Activated CD8-positive, alpha-beta memory T cell treated with anti-CD3 and anti-CD28 coated beads for 24 hours (primary cell): ENCODE measurements at regions not wholly inside any gene's neighbourhood (a gene's known extent, or its start where the extent isn't known, plus 50 kb on each side); places are given as distances from the start of the nearest gene placed in this dataset.
"Not testable (repeated sequence)": the region's sequence is repeated elsewhere in the genome, so short reads cannot be mapped to it uniquely, and the experiment has no call there.

Experiments
- DNase-seq: peaks from one replicate; pipeline ENCODE4 v3.0.0-alpha.2; 2020

GRCh38 chr5:63894690-63895089 lies 67.6 kb downstream of the HTR1A start:
- no peak for DNase-seq

- DNase-seq, result no peak
Observed at GRCh38 chr5:63878788-63879187, 83.5 kb downstream of the HTR1A start.

GRCh38 chr5:63877961-63878360 lies 84.3 kb downstream of the HTR1A start:
- no peak for DNase-seq

- DNase-seq, result no peak
Observed at GRCh38 chr5:63860379-63860778, 101.9 kb downstream of the HTR1A start.

DNA sequence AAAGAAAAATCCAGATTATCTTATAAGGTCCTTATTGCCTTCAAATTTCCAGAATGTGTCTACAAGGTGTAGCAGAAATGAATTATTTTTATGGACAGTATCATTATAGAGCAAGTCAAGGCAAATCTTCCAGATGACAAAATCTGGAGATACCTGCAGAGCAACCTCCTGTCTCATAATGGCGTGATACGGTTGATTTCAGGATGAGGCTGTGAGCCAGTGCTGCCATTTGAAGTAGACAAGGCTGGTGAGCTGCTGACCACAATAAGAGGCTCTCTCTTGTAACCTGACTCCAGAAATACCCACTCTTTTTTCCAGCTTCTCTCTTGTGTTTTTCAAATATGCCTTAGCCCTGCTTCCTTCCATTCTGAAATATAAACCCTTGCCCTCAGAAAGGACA lies 108.2 kb downstream of the HTR1A start:
- no peak for DNase-seq

DNA sequence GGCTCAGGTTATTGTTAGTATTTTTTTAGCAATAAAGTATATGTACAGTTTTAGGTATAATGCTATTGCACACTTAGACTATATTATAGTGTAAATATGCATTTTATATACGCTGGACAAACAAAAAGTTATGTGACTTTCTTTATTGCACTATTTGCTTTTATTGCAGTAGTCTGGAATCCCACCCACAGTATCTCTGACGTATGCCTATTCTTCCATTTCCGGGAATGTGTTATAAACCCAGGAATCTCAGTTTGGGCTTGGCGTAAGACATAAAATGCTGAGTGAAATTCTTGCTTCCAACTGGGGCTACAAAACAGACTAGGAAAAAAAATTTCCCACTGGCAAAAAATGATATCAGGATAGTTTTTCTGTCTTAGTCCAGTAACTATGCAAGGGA lies 119.1 kb downstream of the HTR1A start:
- DNase-seq, result no peak

DNA sequence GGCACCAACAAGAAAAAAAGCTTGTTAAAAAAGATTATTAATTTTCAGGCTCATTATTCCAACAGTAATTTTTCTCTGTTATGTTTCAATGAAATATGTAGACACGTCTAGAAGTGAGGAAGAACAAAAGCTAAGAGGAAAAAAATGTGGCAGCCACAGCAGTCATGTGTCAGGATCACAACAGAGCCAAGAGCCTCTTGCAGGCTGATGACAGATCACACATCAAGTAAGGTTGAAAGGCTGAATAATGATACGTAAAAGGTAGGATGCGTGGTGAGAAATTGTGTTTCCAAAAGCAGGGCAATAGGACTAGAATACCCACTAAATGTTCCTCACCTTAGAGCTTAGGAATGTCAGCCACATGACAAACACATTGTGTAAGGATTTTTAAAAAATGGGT lies 124.8 kb downstream of the HTR1A start:
- no peak for DNase-seq

GRCh38 chr5:63831381-63831780 lies 130.9 kb downstream of the HTR1A start:
- no peak for DNase-seq

GRCh38 chr5:63825984-63826383 lies 136.3 kb downstream of the HTR1A start:
- no peak for DNase-seq

- DNase-seq, result no peak
Observed at GRCh38 chr5:63823583-63823982, 138.7 kb downstream of the HTR1A start.

- no peak for DNase-seq
Observed at GRCh38 chr5:63822614-63823013, 139.6 kb downstream of the HTR1A start.

- DNase-seq, result no peak
Observed at GRCh38 chr5:63820577-63820976, 141.7 kb downstream of the HTR1A start.

DNA sequence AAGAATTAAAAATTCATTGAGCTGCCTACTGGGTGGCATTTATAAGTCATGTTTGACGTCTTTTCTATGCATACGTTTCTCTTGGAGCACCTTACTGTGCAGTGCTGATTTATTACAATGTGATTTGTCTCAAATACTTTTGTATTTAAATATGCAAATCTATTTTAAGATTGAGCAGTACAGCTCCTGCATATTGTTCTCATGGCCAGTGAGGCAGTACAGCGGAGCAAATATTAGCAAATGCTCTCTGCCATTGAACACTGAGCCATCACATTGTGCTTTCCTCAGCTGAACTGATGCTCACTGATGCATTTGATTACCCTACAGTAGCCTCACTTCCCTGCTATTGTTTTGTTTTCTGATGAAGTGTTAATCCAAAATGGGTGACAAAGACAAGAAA lies 149.6 kb downstream of the HTR1A start:
- DNase-seq, result no peak

GRCh38 chr5:63811961-63812360 lies 150.3 kb downstream of the HTR1A start:
- no peak for DNase-seq

- no peak for DNase-seq
Observed at GRCh38 chr5:63811286-63811685, 151.0 kb downstream of the HTR1A start.

DNA sequence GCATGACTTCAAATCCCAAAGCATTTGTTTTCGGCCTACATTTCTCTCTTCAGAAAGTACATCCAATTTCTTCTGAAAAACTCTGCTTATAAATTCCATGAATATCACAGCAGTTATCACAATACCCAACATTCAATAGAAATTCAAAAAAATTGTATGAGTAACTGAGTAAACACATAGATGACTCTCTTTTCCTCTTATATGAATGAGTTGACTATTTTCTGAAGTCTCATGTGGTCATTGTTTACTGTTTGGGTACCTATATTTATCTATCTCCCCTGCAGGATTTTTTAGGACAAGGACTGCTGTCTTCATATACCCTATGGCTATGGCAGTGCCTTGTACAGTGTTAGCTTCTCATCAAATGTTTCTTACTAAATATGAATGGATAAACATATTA lies 157.1 kb downstream of the HTR1A start:
- no peak for DNase-seq

DNA sequence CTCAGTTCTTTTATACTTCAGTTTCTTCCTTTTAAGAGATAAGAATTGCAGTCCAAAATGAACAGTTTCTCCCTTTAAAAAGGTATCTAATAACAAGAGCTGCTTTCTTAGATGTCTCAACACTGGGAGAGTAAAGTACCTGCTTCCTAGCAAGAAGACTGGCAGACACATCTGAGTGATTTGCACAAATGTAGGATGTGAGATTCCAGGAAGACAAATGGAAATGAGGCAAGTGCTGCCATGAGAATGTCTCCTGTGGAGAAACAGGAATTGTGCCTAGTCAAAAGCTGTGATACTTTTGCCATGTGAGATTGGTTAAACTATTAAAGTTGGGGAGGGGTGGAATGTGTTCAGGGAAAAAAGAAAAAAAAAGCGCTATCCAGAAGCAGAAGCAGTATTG lies 159.1 kb downstream of the HTR1A start:
- DNase-seq, result no peak

- no peak for DNase-seq
Observed at GRCh38 chr5:63794979-63795378, 167.3 kb downstream of the HTR1A start.

GRCh38 chr5:63794296-63794695 lies 167.9 kb downstream of the HTR1A start:
- no peak for DNase-seq

DNA sequence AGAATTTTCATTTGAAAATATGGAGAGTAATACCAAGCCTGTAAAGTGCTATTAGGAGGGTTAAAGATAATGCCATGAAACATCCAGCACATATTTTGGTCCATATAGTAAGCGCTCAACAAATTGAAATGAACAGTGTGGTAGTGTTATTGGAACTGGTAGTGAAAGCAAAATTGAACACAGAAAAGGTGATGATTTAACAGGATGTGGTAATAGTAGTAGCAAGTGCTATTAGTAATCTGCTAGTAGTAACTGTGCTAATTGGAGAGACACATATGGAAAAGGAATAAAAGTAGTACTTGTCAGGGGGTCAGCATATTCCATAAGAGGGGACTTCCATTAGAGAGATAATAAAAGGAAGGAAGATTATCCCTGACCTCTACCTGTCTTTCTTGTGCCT lies 187.3 kb downstream of the HTR1A start:
- no peak for DNase-seq

DNA sequence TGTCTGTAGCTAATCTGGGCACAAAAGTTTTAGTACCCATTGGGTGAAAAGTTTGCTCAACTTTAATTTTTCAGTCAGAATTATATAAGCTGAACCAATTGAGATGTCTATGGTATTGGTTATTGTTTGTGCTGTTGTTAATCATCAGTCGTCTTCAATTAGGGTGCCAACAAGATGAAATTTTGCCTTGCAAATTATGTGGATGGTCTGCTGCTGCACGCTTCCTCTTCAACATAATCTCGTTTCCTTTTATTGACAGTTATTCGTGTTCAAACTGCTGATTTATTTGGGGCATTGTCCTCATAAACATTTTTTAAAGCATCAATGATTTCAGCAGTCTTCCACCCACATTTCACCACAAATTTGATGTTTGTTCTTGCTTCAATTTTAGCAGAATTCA lies 194.0 kb downstream of the HTR1A start:
- DNase-seq, result no peak

GRCh38 chr5:63760965-63761364 lies 201.3 kb downstream of the HTR1A start:
- DNase-seq, result no peak

DNA sequence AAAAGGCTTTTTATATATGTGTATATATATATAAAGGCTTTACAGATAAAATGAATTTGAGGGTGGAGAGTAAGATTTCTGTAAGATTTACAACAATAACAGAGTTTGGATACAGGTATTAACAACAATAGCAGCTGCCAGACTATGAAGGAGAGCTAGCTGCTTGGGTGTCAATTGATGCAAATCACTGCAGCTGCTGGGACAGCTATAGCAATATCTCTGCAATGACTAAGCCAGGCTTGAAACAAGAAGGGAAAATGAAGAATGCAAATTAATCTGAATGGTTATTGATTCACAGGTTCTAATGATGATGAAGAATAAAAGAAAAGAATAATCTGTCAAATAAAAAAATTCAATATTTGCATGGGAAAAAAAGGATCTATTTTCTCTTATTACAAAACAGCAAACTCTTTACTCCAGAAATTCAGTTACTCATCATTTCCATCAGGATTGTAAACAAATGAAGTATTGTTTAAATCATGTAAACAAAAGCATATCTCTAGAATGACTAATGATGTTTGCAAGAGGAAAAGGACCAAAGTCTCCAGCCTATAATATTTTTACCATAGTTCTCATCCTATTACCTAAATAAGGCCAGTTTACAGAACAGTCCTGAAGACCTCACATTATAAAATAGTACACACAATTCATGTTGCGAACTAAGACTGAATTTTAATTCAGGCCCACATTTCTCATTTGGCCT lies 219.0 kb downstream of the HTR1A start:
- DNase-seq, result no peak

GRCh38 chr5:63732880-63733279 lies 229.4 kb downstream of the HTR1A start:
- DNase-seq, result not testable (repeated sequence)

DNA sequence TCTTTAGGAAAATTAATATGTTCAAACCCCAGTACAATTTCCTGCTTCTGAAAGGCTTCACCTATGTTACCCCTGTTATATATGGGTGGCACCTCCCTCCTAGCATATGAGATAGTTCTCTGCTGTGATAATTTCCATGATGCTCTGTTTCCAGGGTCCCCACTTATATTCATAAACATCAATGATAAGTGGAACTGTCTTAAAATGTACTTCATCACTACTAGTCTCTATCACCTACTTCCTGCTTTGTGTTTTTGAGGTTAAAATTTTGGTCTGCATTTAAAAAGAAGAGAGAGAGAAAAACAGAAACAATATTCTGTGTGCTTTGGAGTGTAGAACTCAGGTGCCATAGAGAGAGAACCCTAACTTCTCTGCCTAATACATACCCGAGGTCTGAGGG lies 234.7 kb downstream of the HTR1A start:
- DNase-seq, result no peak

GRCh38 chr5:63726496-63726895 lies 235.7 kb downstream of the HTR1A start:
- no peak for DNase-seq
